IMR-90 (cell line): ENCODE measurements at regions not wholly inside any gene's neighbourhood (a gene's known extent, or its start where the extent isn't known, plus 50 kb on each side); places are given as distances from the start of the nearest gene placed in this dataset.
A peak's percentile ranks its signal among the peaks of the same experiment; 100 is the strongest.

Source experiments
- ATAC-seq: fragments of 200-7000 bp; cut with Tn5 transposase; 2 replicates; pipeline ENCODE4 v1.9.1; 2020; ENCODE audit warnings: low read depth, mild to moderate bottlenecking, moderate library complexity
- BruUV-seq: library from RNA; stranded (reverse); fragments of 400-500 nt; replicated peaks from 2 replicates; lab custom pipeline; 2021; lab: Mats Ljungman, UMichigan
- CTCF ChIA-PET: fragments of 300-600 bp; formaldehyde crosslinking; extraction: SDS; loops from one replicate; lab custom pipeline; 2021; ENCODE audit warnings: antibody characterized with exemption; lab: Yijun Ruan, JAX
- POLR2A ChIA-PET: fragments of 300-600 bp; sonication (Branson Sonifier 250); formaldehyde crosslinking; loops from one replicate; lab custom pipeline; 2022; ENCODE audit warnings: antibody characterized with exemption; ENCODE audit not compliant: unreplicated experiment; lab: Charles Lee
- DNase-seq: peaks from one replicate; pipeline ENCODE4 v3.0.0; 2013
- H2AFZ ChIP-seq: replicated peaks from 2 replicates; pipeline ENCODE3; 2013; ENCODE audit warnings: low read length, mild to moderate bottlenecking; ENCODE audit not compliant: poor library complexity
- H2AK5ac ChIP-seq: 2 replicates; pipeline ENCODE4 v1.6.1; 2013; ENCODE audit warnings: low read depth, low read length, inconsistent platforms
- H2AK9ac ChIP-seq: replicated peaks from 2 replicates; pipeline ENCODE3; 2013; ENCODE audit warnings: mild to moderate bottlenecking, low read depth, low read length, moderate library complexity; ENCODE audit not compliant: poor library complexity
- H2BK120ac ChIP-seq: 2 replicates; pipeline ENCODE4 v1.6.1; 2013; ENCODE audit warnings: low read depth, low read length, inconsistent platforms
- H2BK15ac ChIP-seq: 3 replicates; pipeline ENCODE4 v1.6.1; 2013; ENCODE audit warnings: low read depth, low read length, inconsistent platforms
- H2BK20ac ChIP-seq: 2 replicates; pipeline ENCODE4 v1.6.1; 2013; ENCODE audit warnings: low read depth, mild to moderate bottlenecking, inconsistent platforms, low read length, moderate library complexity
- H2BK5ac ChIP-seq: 2 replicates; pipeline ENCODE4 v1.6.1; 2013; ENCODE audit warnings: mild to moderate bottlenecking, low read depth, low read length, inconsistent platforms; ENCODE audit not compliant: poor library complexity, severe bottlenecking
- H3K14ac ChIP-seq: replicated peaks from 2 replicates; pipeline ENCODE4 v1.6.1; 2013; ENCODE audit warnings: low read depth, low read length, inconsistent platforms
- H3K18ac ChIP-seq: 2 replicates; pipeline ENCODE4 v1.6.1; 2013; ENCODE audit warnings: low read depth, low read length, control low read depth
- H3K23ac ChIP-seq: 2 replicates; pipeline ENCODE4 v1.6.1; 2013; ENCODE audit warnings: low read depth, low read length, inconsistent platforms
- H3K27ac ChIP-seq: 2 replicates; pipeline ENCODE4 v1.5.1; 2013; ENCODE audit warnings: mild to moderate bottlenecking, control low read depth, low read length; ENCODE audit not compliant: insufficient read depth
- H3K27me3 ChIP-seq: 2 replicates; pipeline ENCODE4 v1.6.1; 2013; ENCODE audit warnings: low read length; ENCODE audit not compliant: control insufficient read depth, insufficient read depth
- H3K36me3 ChIP-seq: 2 replicates; pipeline ENCODE4 v1.6.1; 2013; ENCODE audit warnings: low read length, mixed read lengths; ENCODE audit not compliant: control insufficient read depth, insufficient read depth
- H3K4ac ChIP-seq: 2 replicates; pipeline ENCODE4 v1.6.1; 2013; ENCODE audit warnings: low read depth, low read length, inconsistent platforms
- H3K4me1 ChIP-seq: 2 replicates; pipeline ENCODE4 v1.6.1; 2013; ENCODE audit warnings: low read length, mixed read lengths; ENCODE audit not compliant: control insufficient read depth, insufficient read depth
- H3K4me2 ChIP-seq: 2 replicates; pipeline ENCODE4 v1.6.1; 2013; ENCODE audit warnings: low read depth, mild to moderate bottlenecking, control low read depth, low read length, moderate library complexity
- H3K4me3 ChIP-seq: 2 replicates; pipeline ENCODE4 v1.5.1; 2013; ENCODE audit warnings: low read depth, mild to moderate bottlenecking, control low read depth, low read length, moderate library complexity; ENCODE audit not compliant: insufficient read depth
- H3K56ac ChIP-seq: 2 replicates; pipeline ENCODE4 v1.6.1; 2013; ENCODE audit warnings: low read length, inconsistent platforms; ENCODE audit not compliant: insufficient read depth; ENCODE audit errors: extremely low read depth
- H3K79me1 ChIP-seq, 2 experiments: 2 replicates each; pipeline ENCODE4 v1.6.1; 2013; ENCODE audit warnings: low read length in 2 of 2, inconsistent platforms in 1 of 2, low read depth in 1 of 2
- H3K9ac ChIP-seq: 2 replicates; pipeline ENCODE4 v1.6.1; 2013; ENCODE audit warnings: low read depth, low read length, control low read depth
- H3K9me1 ChIP-seq: 2 replicates; pipeline ENCODE4 v1.6.1; 2013; ENCODE audit warnings: low read length, inconsistent platforms; ENCODE audit not compliant: insufficient read depth
- H3K9me3 ChIP-seq: 2 replicates; pipeline ENCODE4 v1.6.1; 2013; ENCODE audit warnings: low read length; ENCODE audit not compliant: control insufficient read depth, insufficient read depth
- H4K20me1 ChIP-seq: 2 replicates; pipeline ENCODE4 v1.6.1; 2013; ENCODE audit warnings: low read length, inconsistent platforms; ENCODE audit not compliant: insufficient read depth
- H4K5ac ChIP-seq: 2 replicates; pipeline ENCODE4 v1.6.1; 2013; ENCODE audit warnings: mild to moderate bottlenecking, low read depth, low read length, control low read depth
- H4K8ac ChIP-seq, 2 experiments: 2 replicates each; pipeline ENCODE4 v1.6.1; 2013; ENCODE audit warnings: low read depth in 2 of 2, low read length in 2 of 2, control low read depth in 1 of 2, inconsistent platforms in 1 of 2
- H4K91ac ChIP-seq: 2 replicates; pipeline ENCODE4 v1.6.1; 2013; ENCODE audit warnings: low read depth, low read length, inconsistent platforms; ENCODE audit not compliant: insufficient read depth
- BHLHE40 ChIP-seq: fragments of 150-350 bp; IDR thresholded peaks from 2 replicates; pipeline ENCODE4 v1.6.1; 2016; ENCODE audit warnings: mild to moderate bottlenecking, low read depth, low read length
- CEBPB ChIP-seq: IDR thresholded peaks from 2 replicates; pipeline ENCODE4 v1.6.1; 2012; ENCODE audit warnings: low read depth, low read length, improper control_type of control experiment
- CHD1 ChIP-seq: IDR thresholded peaks from 2 replicates; pipeline ENCODE4 v1.6.1; 2012; ENCODE audit warnings: low read depth, low read length, improper control_type of control experiment
- CTCF ChIP-seq: conservative IDR thresholded peaks from 2 replicates; pipeline ENCODE4 v1.5.1; 2012; ENCODE audit warnings: mild to moderate bottlenecking, low read depth, low read length, improper control_type of control experiment
- ELK1 ChIP-seq: fragments of 150-350 bp; IDR thresholded peaks from 2 replicates; pipeline ENCODE4 v1.6.1; 2016; ENCODE audit warnings: low read depth, mild to moderate bottlenecking, low read length, moderate library complexity, borderline replicate concordance
- FOS ChIP-seq: fragments of 150-350 bp; IDR thresholded peaks from 2 replicates; pipeline ENCODE4 v1.6.1; 2016; ENCODE audit warnings: low read depth, low read length
- MAFK ChIP-seq: IDR thresholded peaks from 2 replicates; pipeline ENCODE4 v1.6.1; 2012; ENCODE audit warnings: low read depth, low read length, improper control_type of control experiment
- MAZ ChIP-seq: IDR thresholded peaks from 2 replicates; pipeline ENCODE4 v1.6.1; 2012; ENCODE audit warnings: low read depth, mild to moderate bottlenecking, low read length, improper control_type of control experiment, moderate library complexity, borderline replicate concordance
- NFE2L2 ChIP-seq: fragments of 150-350 bp; IDR thresholded peaks from 2 replicates; pipeline ENCODE4 v1.6.1; 2016; ENCODE audit warnings: low read depth, mild to moderate bottlenecking, low read length
- POLR2A ChIP-seq: IDR thresholded peaks from 2 replicates; pipeline ENCODE4 v1.6.1; 2012; ENCODE audit warnings: mild to moderate bottlenecking, low read depth, low read length
- RAD21 ChIP-seq: IDR thresholded peaks from 2 replicates; pipeline ENCODE4 v1.6.1; 2012; ENCODE audit warnings: low read length, improper control_type of control experiment
- RCOR1 ChIP-seq: IDR thresholded peaks from 2 replicates; pipeline ENCODE4 v1.6.1; 2012; ENCODE audit warnings: mild to moderate bottlenecking, low read length, improper control_type of control experiment; ENCODE audit not compliant: insufficient replicate concordance
- RFX5 ChIP-seq: IDR thresholded peaks from 2 replicates; pipeline ENCODE4 v1.8.0; 2012; ENCODE audit warnings: low read depth, mild to moderate bottlenecking, low read length, moderate library complexity
- SMC3 ChIP-seq: fragments of 150-350 bp; IDR thresholded peaks from 2 replicates; pipeline ENCODE4 v1.6.1; 2016; ENCODE audit warnings: low read depth, mild to moderate bottlenecking, antibody characterized with exemption, low read length, moderate library complexity
- USF2 ChIP-seq: fragments of 150-350 bp; IDR thresholded peaks from 2 replicates; pipeline ENCODE4 v1.6.1; 2017; ENCODE audit warnings: mild to moderate bottlenecking, antibody characterized with exemption, low read length, low read depth
- WGBS, 2 experiments: methylation state at CpG; one replicate each; pipeline versions ENCODE4 v1.1.5 to v1.1.7; 2013; ENCODE audit warnings: missing lambda C conversion rate in 2 of 2; ENCODE audit not compliant: insufficient read length in 1 of 2; ENCODE audit errors: extremely low coverage in 2 of 2; 5-methylcytosine and 5-hydroxymethylcytosine counted together
- dilution Hi-C: fragments of 300-500 bp; cut with HindIII; formaldehyde crosslinking; loops from one replicate; pipeline ENCODE4 v1.14.3; 2018; ENCODE audit warnings: low sequenced_read_pairs; ENCODE audit not compliant: unreplicated experiment
- in situ Hi-C: fragments of 300-500 bp; cut with MboI; formaldehyde crosslinking; loops from 3 replicates; pipeline ENCODE4 v1.14.3; 2019; ENCODE audit warnings: low sequenced_read_pairs, inconsistent platforms, mixed read lengths
- intact Hi-C: fragments of 100-400 bp; cut with micrococcal nuclease; formaldehyde crosslinking; loops from 2 replicates; pipeline ENCODE4 v1.10.0; 2022

GRCh38 chr17:64736804-64737492 is 74.8 kb upstream of the SMURF2 start:
- no peak overlapping the region for H3K23ac ChIP-seq
- peak overlapping the region in 1 of 2 experiments; percentile 77; a peak in 2 of 4 replicates for H4K8ac ChIP-seq
- no peak overlapping the region for H4K5ac ChIP-seq
- peak; percentile 72 for DNase-seq
- peak overlapping the region; percentile 73 for H2AK5ac ChIP-seq
- H2BK120ac ChIP-seq = peak overlapping the region; percentile 79
- no peaks in the 10 kb centered on the region for H4K20me1 ChIP-seq
- peak overlapping the region; percentile 26; the same call in 2 of the 3 replicates for H2BK15ac ChIP-seq
- H3K9me3 ChIP-seq = no peaks in the 10 kb centered on the region
- H3K9ac ChIP-seq = no peak overlapping the region
- ATAC-seq = peak; percentile 24
- H2BK5ac ChIP-seq = peak overlapping the region; percentile 84
- no peak overlapping the region for H3K4me2 ChIP-seq
- ChIA-PET CTCF (interaction anchor here (0.9 to 1.1 kb wide), 2 partner anchors 13 to 60 kb away, joined by 3 read pairs; no protein-coding TSS in a partner anchor), POLR2A (interaction anchor here (0.6 kb wide), 1 partner anchor 49 kb away, joined by 24 read pairs; no protein-coding TSS in a partner anchor)
- peaks cover 17% of the 10 kb centered on the region for H3K9me1 ChIP-seq
- H3K4me1 ChIP-seq = peaks cover 32% of the 10 kb centered on the region
- H3K4ac ChIP-seq = peak overlapping the region; percentile 51; the same call in 1 of the 2 replicates
- no peaks in the 10 kb centered on the region for H3K36me3 ChIP-seq
- 90% methylated on average over 2 of the region's 8 CpGs; no CpG with 5 or more reads in 1 of the 2 experiments for WGBS, 2 experiments
- no TSS peak for BruUV-seq
- no peak overlapping the region for H2AFZ ChIP-seq
- dilution Hi-C loops (no loop called here), in situ Hi-C loops (no loop called here), intact Hi-C loops (loop anchor here (2.0 to 5.0 kb wide), 2 partner anchors 55 to 88 kb away; no protein-coding TSS in a partner anchor)
- no peak overlapping the region for H3K4me3 ChIP-seq
- no peak overlapping the region for H2AK9ac ChIP-seq
- peak overlapping the region; percentile 79 for H2BK20ac ChIP-seq
- H4K91ac ChIP-seq = peak overlapping the region; percentile 79
- peak overlapping the region; percentile 18; the same call in 1 of the 2 replicates for H3K14ac ChIP-seq
- no peak overlapping the region for H3K18ac ChIP-seq
- no peak overlapping the region for H3K27ac ChIP-seq
- no peak overlapping the region; the same call in 1 of the 2 replicates for H3K56ac ChIP-seq
- peaks cover 3 to 63% of the 10 kb centered on the region in 2 experiments; a peak in 3 of 4 replicates for H3K79me1 ChIP-seq
- H3K27me3 ChIP-seq = no peaks in the 10 kb centered on the region
- TF ChIP-seq NFE2L2 (no peak), RFX5 (no peak), FOS (no peak), SMC3 (peak; percentile 68), POLR2A (no peak), RCOR1 (peak; percentile 86), BHLHE40 (no peak), CTCF (peak; percentile 64), CEBPB (no peak), ELK1 (no peak), CHD1 (no peak), RAD21 (peak; percentile 73), MAZ (no peak), USF2 (no peak), MAFK (no peak)
